K562 (cell line): ENCODE measurements at regions not wholly inside any gene's neighbourhood (a gene's known extent, or its start where the extent isn't known, plus 50 kb on each side); places are given as distances from the start of the nearest gene placed in this dataset.

Experiments used
- ATAC-seq: fragments of 200-7000 bp; cut with Tn5 transposase; 3 replicates; pipeline ENCODE4 v1.9.1; 2020; ENCODE audit warnings: moderate library complexity
- BruUV-seq: library from RNA; stranded (reverse); fragments of 400-500 nt; replicated peaks from 2 replicates; lab custom pipeline; 2021; lab: Mats Ljungman, UMichigan
- CTCF ChIA-PET: fragments of 300-600 bp; formaldehyde crosslinking; extraction: SDS; loops from one replicate; lab custom pipeline; 2021; ENCODE audit warnings: low intra/inter-chr PET ratio; lab: Yijun Ruan, JAX
- POLR2A ChIA-PET: fragments of 300-600, 350-650 bp; sonication (Branson Sonifier 250); formaldehyde crosslinking; extraction: SDS; loops from one replicate; lab custom pipeline; 2021; ENCODE audit warnings: antibody characterized with exemption, inconsistent platforms; lab: Yijun Ruan, JAX
- DNase-seq, 4 experiments: peaks; one replicate each; pipeline versions ENCODE4 v3.0.0 to v3.0.0-alpha.2; 2011 to 2018; ENCODE audit warnings: low spot score in 3 of 4, mixed read lengths in 3 of 4; ENCODE audit errors: extremely low read depth in 1 of 4
- FAIRE-seq: peaks from 2 replicates; lab custom pipeline; 2011; peaks lifted over from hg19 to GRCh38; lab: Jason Lieb, UNC
- H2AFZ ChIP-seq: 2 replicates; pipeline ENCODE4 v1.6.0; 2011; ENCODE audit warnings: low read depth, low read length, control low read depth, inconsistent platforms
- H3K27ac ChIP-seq: fragments of 200-600 bp; 3 replicates; pipeline ENCODE4 v1.8.0; 2011; ENCODE audit warnings: low read depth, mild to moderate bottlenecking, control low read depth, inconsistent platforms, low read length, moderate library complexity, mixed read lengths; ENCODE audit errors: extremely low read depth
- H3K27me3 ChIP-seq, 2 experiments: fragments of 300-600 bp in 1 of 2; 2 replicates in 1 of 2; 3 replicates in 1 of 2; pipeline versions ENCODE4 v1.6.0 to v1.8.0; 2011; ENCODE audit warnings: inconsistent platforms in 2 of 2, low read length in 2 of 2, mild to moderate bottlenecking in 1 of 2, mixed read lengths in 1 of 2, moderate library complexity in 1 of 2; ENCODE audit not compliant: control insufficient read depth in 2 of 2, insufficient read depth in 2 of 2
- H3K36me3 ChIP-seq: fragments of 300-600 bp; 3 replicates; pipeline ENCODE4 v1.8.0; 2011; ENCODE audit warnings: mild to moderate bottlenecking, low read length, inconsistent platforms; ENCODE audit not compliant: control insufficient read depth, insufficient read depth
- H3K4me1 ChIP-seq, 2 experiments: fragments of 200-600 bp in 1 of 2; replicated peaks in 1 of 2; 2 replicates in 1 of 2; 3 replicates in 1 of 2; pipeline versions ENCODE4 v1.5.1 to v1.8.0; 2011; ENCODE audit warnings: inconsistent platforms in 2 of 2, low read length in 2 of 2, mild to moderate bottlenecking in 1 of 2, mixed read lengths in 1 of 2, moderate library complexity in 1 of 2; ENCODE audit not compliant: control insufficient read depth in 2 of 2, insufficient read depth in 2 of 2
- H3K4me2 ChIP-seq: 2 replicates; pipeline ENCODE4 v1.6.1; 2011; ENCODE audit warnings: low read length, control low read depth, inconsistent platforms, mixed read lengths; ENCODE audit not compliant: insufficient read depth
- H3K4me3 ChIP-seq: fragments of 200-600 bp; sonication (generic), shearing (Covaris generic); 2 replicates; pipeline ENCODE4 v1.5.1; 2016; ENCODE audit warnings: control low read depth, inconsistent platforms
- H3K79me2 ChIP-seq: fragments of 200-600 bp; 3 replicates; pipeline ENCODE4 v1.8.0; 2011; ENCODE audit warnings: low read length, inconsistent platforms; ENCODE audit not compliant: control insufficient read depth, insufficient read depth
- H3K9ac ChIP-seq, 2 experiments: 2 replicates each; pipeline versions ENCODE4 v1.6.0 to v1.6.1; 2011; ENCODE audit warnings: low read depth in 2 of 2, low read length in 2 of 2, control low read depth in 1 of 2, inconsistent platforms in 1 of 2, mild to moderate bottlenecking in 1 of 2, mixed read lengths in 1 of 2; ENCODE audit not compliant: insufficient read depth in 1 of 2
- H3K9me1 ChIP-seq: one replicate; pipeline ENCODE4 v1.6.0; 2011; ENCODE audit warnings: inconsistent platforms, mild to moderate bottlenecking, low read length, moderate library complexity; ENCODE audit not compliant: control insufficient read depth, insufficient read depth
- H3K9me3 ChIP-seq: replicated peaks from 2 replicates; pipeline ENCODE4 v1.5.1; 2011; ENCODE audit warnings: low read depth, low read length, inconsistent platforms; ENCODE audit not compliant: control insufficient read depth, insufficient read depth
- H4K20me1 ChIP-seq: replicated peaks from 2 replicates; pipeline ENCODE4 v1.6.1; 2011; ENCODE audit warnings: low read length, inconsistent platforms, mixed read lengths; ENCODE audit not compliant: control insufficient read depth, insufficient read depth
- KHSRP ChIP-seq: fragments of 450-650 bp; IDR thresholded peaks from 2 replicates; pipeline ENCODE4 v1.6.1; 2017
- KLF6 ChIP-seq: fragments of 250-450 bp; sonication (Bioruptor Pico); IDR thresholded peaks from 2 replicates; pipeline ENCODE4 v1.4.0; 2020; ENCODE audit warnings: mild to moderate bottlenecking, moderate library complexity, borderline replicate concordance
- POLR3G ChIP-seq: IDR thresholded peaks from 2 replicates; pipeline ENCODE4 v1.6.1; 2011; ENCODE audit not compliant: insufficient read length, insufficient replicate concordance; ENCODE audit errors: extremely low read depth
- PTRF ChIP-seq: fragments of 450-650 bp; IDR thresholded peaks from 2 replicates; pipeline ENCODE4 v1.6.1; 2016; ENCODE audit warnings: mild to moderate bottlenecking, missing genetic modification characterization, missing compliant biosample characterization
- TGIF2 ChIP-seq: sonication (generic); formaldehyde crosslinking; IDR thresholded peaks from 2 replicates; pipeline ENCODE4 v1.8.1; 2022; ENCODE audit warnings: mild to moderate bottlenecking, missing genetic modification reagents, moderate library complexity
- ZBTB12 ChIP-seq: fragments of 250-450 bp; sonication (Bioruptor Pico); IDR thresholded peaks from 2 replicates; pipeline ENCODE4 v1.4.0; 2020
- ZNF324 ChIP-seq: fragments of 250-450 bp; sonication (Bioruptor Pico); IDR thresholded peaks from 2 replicates; pipeline ENCODE4 v1.4.0; 2020; ENCODE audit warnings: mild to moderate bottlenecking
- ZNF398 ChIP-seq: fragments of 250-450 bp; sonication (Bioruptor Pico); IDR thresholded peaks from 2 replicates; pipeline ENCODE4 v1.8.0; 2021; ENCODE audit warnings: moderate library complexity, mild to moderate bottlenecking, inconsistent platforms
- ZSCAN29 ChIP-seq: fragments of 450-650 bp; IDR thresholded peaks from 2 replicates; pipeline ENCODE4 v1.6.1; 2017
- WGBS: fragments of 100-300 bp; shearing (Covaris generic); methylation state at CpG from one replicate; pipeline ENCODE4 v1.1.6; 2016; ENCODE audit warnings: low coverage, mixed read lengths; ENCODE audit not compliant: insufficient coverage; ENCODE audit errors: missing lambda C conversion rate; 5-methylcytosine and 5-hydroxymethylcytosine counted together
- in situ Hi-C: fragments of 300-500 bp; cut with MboI; formaldehyde crosslinking; loops from 4 replicates; pipeline ENCODE4 v1.15.0; 2018; ENCODE audit warnings: inconsistent platforms, mixed read lengths
- intact Hi-C: fragments of 100-400 bp; cut with micrococcal nuclease; formaldehyde crosslinking; loops from 2 replicates; pipeline ENCODE4 v1.14.2; 2022

- Histone ChIP-seq H3K4me2 (no peak overlapping the region), H3K27ac (no peak overlapping the region), H3K36me3 (no peaks in the 10 kb centered on the region), H3K9ac (no peak overlapping the region), H3K4me3 (no peak overlapping the region), H2AFZ (no peak overlapping the region), H3K27me3 (peaks cover 15 to 47% of the 10 kb centered on the region in 2 experiments), H3K79me2 (no peaks in the 10 kb centered on the region), H3K9me3 (no peaks in the 10 kb centered on the region), H3K4me1 (peaks cover 0 to 13% of the 10 kb centered on the region in 2 experiments; a peak in 3 of 5 replicates), H4K20me1 (no peaks in the 10 kb centered on the region), H3K9me1 (no peaks in the 10 kb centered on the region)
- TF ChIP-seq KHSRP (no peak), PTRF (no peak), POLR3G (no peak), ZSCAN29 (no peak), ZNF324 (CRISPR knock-in tag) (no peak), ZNF398 (CRISPR knock-in tag) (no peak), TGIF2 (CRISPR knock-in tag) (no peak), KLF6 (CRISPR knock-in tag) (no peak), ZBTB12 (CRISPR knock-in tag) (no peak)
- in situ Hi-C loops = no loop called here
- intact Hi-C loops = no loop called here
- no TSS peak for BruUV-seq
- DNase-seq (no peak), ATAC-seq (no peak), FAIRE-seq (no peak)
- ChIA-PET POLR2A (interaction anchor here (0.6 to 0.7 kb wide), 2 partner anchors 29 to 940 kb away, joined by 3 to 4 read pairs; no protein-coding TSS in a partner anchor), CTCF (no interaction called here)
- 2% methylated on average over 19 of the region's 19 CpGs for WGBS
Observed at GRCh38 chr6:169895926-169896761, 144.7 kb downstream of the ERMARD start.
